ENCODE measurements at regions not wholly inside any gene's neighbourhood (a gene's known extent, or its start where the extent isn't known, plus 50 kb on each side); places are given as distances from the start of the nearest gene placed in this dataset.
A peak's percentile ranks its signal among the peaks of the same experiment; 100 is the strongest.

- no peaks in the 10 kb centered on the region for H3K9me3 ChIP-seq
- no peak overlapping the region for H3K4me3 ChIP-seq
- H3K27me3 ChIP-seq, result no peaks in the 10 kb centered on the region
- H3K4me1 ChIP-seq, result peaks cover 0 to 47% (median 29%) of the 10 kb centered on the region in 4 donors
- DNase-seq (ENCODE audit: extremely low spot score), result no peak
- WGBS, result 60% methylated on average over 3 of the region's 3 CpGs
- TF ChIP-seq POLR2AphosphoS5 (IDR thresholded peaks at IDR 0.05), result no peak
- TF ChIP-seq EP300 (IDR thresholded peaks at IDR 0.05), result no peak
- peak overlapping the region in 1 of 4 donors; percentile 20 for H3K27ac ChIP-seq (replicated peaks in 1 of 4)
- no peaks in the 10 kb centered on the region for H3K36me3 ChIP-seq
- intact Hi-C loops (cut with DNase I), result loop anchor here (10.0 kb wide), 1 partner anchor 440 kb away; no protein-coding TSS in a partner anchor
Observed at GRCh38 chr6:82614518-82614917, 250.9 kb downstream of the TPBG start.

- 92% methylated on average over 4 of the region's 4 CpGs for WGBS
- peak overlapping the region in 3 of 4 donors; percentile 38 to 63 (median 47) for H3K27ac ChIP-seq (replicated peaks in 1 of 4)
- no peak for DNase-seq (ENCODE audit: extremely low spot score)
- TF ChIP-seq POLR2AphosphoS5 (IDR thresholded peaks at IDR 0.05), result no peak
- TF ChIP-seq POLR2A (IDR thresholded peaks at IDR 0.05; ENCODE audit: low read depth), result no peak
- TF ChIP-seq, protein P1, sequence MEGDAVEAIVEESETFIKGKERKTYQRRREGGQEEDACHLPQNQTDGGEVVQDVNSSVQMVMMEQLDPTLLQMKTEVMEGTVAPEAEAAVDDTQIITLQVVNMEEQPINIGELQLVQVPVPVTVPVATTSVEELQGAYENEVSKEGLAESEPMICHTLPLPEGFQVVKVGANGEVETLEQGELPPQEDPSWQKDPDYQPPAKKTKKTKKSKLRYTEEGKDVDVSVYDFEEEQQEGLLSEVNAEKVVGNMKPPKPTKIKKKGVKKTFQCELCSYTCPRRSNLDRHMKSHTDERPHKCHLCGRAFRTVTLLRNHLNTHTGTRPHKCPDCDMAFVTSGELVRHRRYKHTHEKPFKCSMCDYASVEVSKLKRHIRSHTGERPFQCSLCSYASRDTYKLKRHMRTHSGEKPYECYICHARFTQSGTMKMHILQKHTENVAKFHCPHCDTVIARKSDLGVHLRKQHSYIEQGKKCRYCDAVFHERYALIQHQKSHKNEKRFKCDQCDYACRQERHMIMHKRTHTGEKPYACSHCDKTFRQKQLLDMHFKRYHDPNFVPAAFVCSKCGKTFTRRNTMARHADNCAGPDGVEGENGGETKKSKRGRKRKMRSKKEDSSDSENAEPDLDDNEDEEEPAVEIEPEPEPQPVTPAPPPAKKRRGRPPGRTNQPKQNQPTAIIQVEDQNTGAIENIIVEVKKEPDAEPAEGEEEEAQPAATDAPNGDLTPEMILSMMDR (IDR thresholded peaks at IDR 0.05), result peak in 1 of 3 experiments; percentile 29
- no peak for TF ChIP-seq EP300 (IDR thresholded peaks at IDR 0.05)
- peaks cover 0 to 47% (median 26%) of the 10 kb centered on the region in 4 donors for H3K4me1 ChIP-seq
- H3K9me3 ChIP-seq, result no peaks in the 10 kb centered on the region
- intact Hi-C loops (cut with DNase I), result loop anchor here (10.0 kb wide), 1 partner anchor 438 kb away; no protein-coding TSS in a partner anchor
- H3K36me3 ChIP-seq, result no peaks in the 10 kb centered on the region
- H3K27me3 ChIP-seq, result no peaks in the 10 kb centered on the region
- H3K4me3 ChIP-seq, result no peak overlapping the region
Observed at GRCh38 chr6:82616386-82617028, 252.9 kb downstream of the TPBG start.

GRCh38 chr6:82617648-82618047 lies 254.0 kb downstream of the TPBG start:
- Histone ChIP-seq H3K27me3 (no peaks in the 10 kb centered on the region), H3K4me1 (peaks cover 0 to 37% (median 18%) of the 10 kb centered on the region in 4 donors), H3K27ac (replicated peaks in 1 of 4) (peak overlapping the region in 3 of 4 donors; percentile 38 to 63 (median 47)), H3K9me3 (no peaks in the 10 kb centered on the region), H3K4me3 (no peak overlapping the region), H3K36me3 (no peaks in the 10 kb centered on the region)
- no peak for DNase-seq (ENCODE audit: extremely low spot score)
- intact Hi-C loops (cut with DNase I), result loop anchor here (10.0 kb wide), 1 partner anchor 437 kb away; no protein-coding TSS in a partner anchor
- TF ChIP-seq POLR2AphosphoS5 (IDR thresholded peaks at IDR 0.05) (no peak), EP300 (IDR thresholded peaks at IDR 0.05) (no peak), POLR2A (IDR thresholded peaks at IDR 0.05; ENCODE audit: low read depth) (no peak)
- TF ChIP-seq, protein P1 (IDR thresholded peaks at IDR 0.05), result no peak

GRCh38 chr6:82619573-82619972 lies 256.0 kb downstream of the TPBG start:
- DNase-seq (ENCODE audit: extremely low spot score), result no peak
- no peaks in the 10 kb centered on the region for H3K27me3 ChIP-seq
- no peaks in the 10 kb centered on the region for H3K9me3 ChIP-seq
- H3K4me1 ChIP-seq, result peaks cover 0 to 26% (median 18%) of the 10 kb centered on the region in 4 donors
- TF ChIP-seq POLR2A (IDR thresholded peaks at IDR 0.05; ENCODE audit: low read depth), result no peak
- no peaks in the 10 kb centered on the region for H3K36me3 ChIP-seq
- intact Hi-C loops (cut with DNase I), result loop anchor here (10.0 kb wide), 1 partner anchor 435 kb away; no protein-coding TSS in a partner anchor
- peak overlapping the region in 2 of 4 donors; percentile 28 to 65 for H3K27ac ChIP-seq (replicated peaks in 1 of 4)
- no peak overlapping the region for H3K4me3 ChIP-seq

- H3K4me3 ChIP-seq, result no peak overlapping the region
- TF ChIP-seq EP300 (IDR thresholded peaks at IDR 0.05) (no peak), POLR2AphosphoS5 (IDR thresholded peaks at IDR 0.05) (no peak), POLR2A (IDR thresholded peaks at IDR 0.05; ENCODE audit: low read depth) (no peak)
- TF ChIP-seq, protein P1 (IDR thresholded peaks at IDR 0.05), result no peak
- no peak for DNase-seq (ENCODE audit: extremely low spot score)
- H3K4me1 ChIP-seq, result peaks cover 0 to 19% (median 10%) of the 10 kb centered on the region in 4 donors
- intact Hi-C loops (cut with DNase I), result no loop called here
- H3K36me3 ChIP-seq, result no peaks in the 10 kb centered on the region
- H3K27ac ChIP-seq (replicated peaks in 1 of 4), result no peak overlapping the region
- no peaks in the 10 kb centered on the region for H3K27me3 ChIP-seq
- no peaks in the 10 kb centered on the region for H3K9me3 ChIP-seq
Observed at GRCh38 chr6:82622461-82622860, 258.8 kb downstream of the TPBG start.

All from esophagus muscularis mucosa (tissue), 4 donors.